Prostate gland (tissue), 2 donors: ENCODE measurements at regions not wholly inside any gene's neighbourhood (a gene's known extent, or its start where the extent isn't known, plus 50 kb on each side); places are given as distances from the start of the nearest gene placed in this dataset.

Experiments
- DNase-seq: peaks from one replicate; pipeline ENCODE4 v3.0.0-alpha.2; 2019; ENCODE audit warnings: low spot score
- H3K27ac ChIP-seq, 2 donors: fragments of 200-600 bp; sonication (generic); 2 replicates each; pipeline ENCODE4 v1.5.1; 2017 to 2019
- H3K27me3 ChIP-seq: fragments of 200-600 bp; sonication (generic); replicated peaks from 2 replicates; pipeline ENCODE4 v1.5.1; 2019; ENCODE audit not compliant: insufficient read depth
- H3K36me3 ChIP-seq, 2 donors: fragments of 200-600 bp; sonication (generic); 1 replicate in 1 of 2; 2 replicates in 1 of 2; pipeline versions ENCODE4 v1.5.1 to v1.8.1; 2017 to 2019
- H3K4me1 ChIP-seq: fragments of 200-600 bp; sonication (generic); replicated peaks from 2 replicates; pipeline ENCODE4 v1.5.1; 2019
- H3K4me3 ChIP-seq, 2 donors: fragments of 200-600 bp; sonication (generic); 2 replicates each; pipeline ENCODE4 v1.5.1; 2017 to 2019
- H3K9me3 ChIP-seq: fragments of 200-600 bp; sonication (generic); 2 replicates; pipeline ENCODE4 v1.5.1; 2017
- POLR2A ChIP-seq: fragments of 450-650 bp; IDR thresholded peaks from one replicate; pipeline ENCODE4 v1.6.1; 2016; ENCODE audit warnings: antibody characterized with exemption, mild to moderate bottlenecking
- POLR2AphosphoS5 ChIP-seq: sonication (generic); formaldehyde crosslinking; IDR thresholded peaks from one replicate; pipeline ENCODE4 v1.6.1; 2017; ENCODE audit warnings: antibody characterized with exemption
- WGBS: methylation state at CpG from one replicate; pipeline ENCODE4 v1.1.5; 2018; 5-methylcytosine and 5-hydroxymethylcytosine counted together
- intact Hi-C: fragments of 100-400 bp; cut with DNase I; formaldehyde crosslinking; loops from one replicate; pipeline ENCODE4 v1.14.2; 2022
- TF ChIP-seq, protein P1 (sequence below), 4 experiments: fragments of 200-600 bp in 2 of 4; fragments of 450-650 bp in 2 of 4; sonication (generic) in 2 of 4; IDR thresholded peaks; 1 replicate in 3 of 4; 2 replicates in 1 of 4; pipeline ENCODE4 v1.5.1; 2016 to 2019; ENCODE audit warnings: antibody characterized with exemption in 4 of 4, mild to moderate bottlenecking in 2 of 4, moderate library complexity in 2 of 4

DNA sequence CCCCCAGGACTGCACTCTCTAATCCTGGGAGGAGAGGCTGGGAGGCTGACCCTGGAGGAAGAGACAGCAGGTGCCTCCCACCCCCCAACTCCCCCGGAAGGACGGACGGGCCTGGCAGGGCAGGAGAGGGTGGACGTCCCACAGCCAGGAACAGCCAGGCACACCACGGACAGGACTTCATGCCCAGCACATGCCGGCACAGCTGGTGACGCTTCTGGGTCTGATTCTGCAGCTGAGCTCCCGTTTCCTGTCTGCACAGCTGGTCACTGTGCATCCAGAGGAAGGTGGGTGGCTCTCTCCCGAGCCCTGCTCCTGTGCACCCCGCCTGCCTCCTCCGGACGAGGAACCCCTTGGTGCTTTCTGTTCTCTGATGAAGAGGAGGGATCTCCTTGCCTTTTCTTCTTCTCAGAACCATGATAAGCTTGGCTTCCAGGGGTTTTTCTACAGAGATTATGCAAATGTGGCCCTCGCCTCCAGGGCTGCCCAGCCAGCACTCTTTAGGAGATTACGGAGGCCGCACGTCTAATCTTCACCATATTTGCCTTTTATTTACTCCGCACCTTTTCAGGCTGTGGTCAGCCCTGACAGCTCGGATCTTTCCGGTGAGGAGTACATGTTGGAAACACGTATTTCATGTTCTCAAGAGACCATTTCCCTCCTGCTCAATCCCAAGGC is 1295.8 kb downstream of the BRD1 start:
- no peak for DNase-seq
- TF ChIP-seq POLR2AphosphoS5 (no peak), POLR2A (no peak)
- TF ChIP-seq, protein P1, sequence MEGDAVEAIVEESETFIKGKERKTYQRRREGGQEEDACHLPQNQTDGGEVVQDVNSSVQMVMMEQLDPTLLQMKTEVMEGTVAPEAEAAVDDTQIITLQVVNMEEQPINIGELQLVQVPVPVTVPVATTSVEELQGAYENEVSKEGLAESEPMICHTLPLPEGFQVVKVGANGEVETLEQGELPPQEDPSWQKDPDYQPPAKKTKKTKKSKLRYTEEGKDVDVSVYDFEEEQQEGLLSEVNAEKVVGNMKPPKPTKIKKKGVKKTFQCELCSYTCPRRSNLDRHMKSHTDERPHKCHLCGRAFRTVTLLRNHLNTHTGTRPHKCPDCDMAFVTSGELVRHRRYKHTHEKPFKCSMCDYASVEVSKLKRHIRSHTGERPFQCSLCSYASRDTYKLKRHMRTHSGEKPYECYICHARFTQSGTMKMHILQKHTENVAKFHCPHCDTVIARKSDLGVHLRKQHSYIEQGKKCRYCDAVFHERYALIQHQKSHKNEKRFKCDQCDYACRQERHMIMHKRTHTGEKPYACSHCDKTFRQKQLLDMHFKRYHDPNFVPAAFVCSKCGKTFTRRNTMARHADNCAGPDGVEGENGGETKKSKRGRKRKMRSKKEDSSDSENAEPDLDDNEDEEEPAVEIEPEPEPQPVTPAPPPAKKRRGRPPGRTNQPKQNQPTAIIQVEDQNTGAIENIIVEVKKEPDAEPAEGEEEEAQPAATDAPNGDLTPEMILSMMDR (IDR thresholded peaks at IDR 0.05): no peak
- intact Hi-C loops: no loop called here
- H3K4me3 ChIP-seq: no peak overlapping the region
- H3K9me3 ChIP-seq: no peaks in the 10 kb centered on the region
- H3K27ac ChIP-seq: no peak overlapping the region
- no peaks in the 10 kb centered on the region for H3K4me1 ChIP-seq
- no peaks in the 10 kb centered on the region for H3K27me3 ChIP-seq
- no peaks in the 10 kb centered on the region for H3K36me3 ChIP-seq
- 77% methylated on average over 20 of the region's 20 CpGs for WGBS

DNA sequence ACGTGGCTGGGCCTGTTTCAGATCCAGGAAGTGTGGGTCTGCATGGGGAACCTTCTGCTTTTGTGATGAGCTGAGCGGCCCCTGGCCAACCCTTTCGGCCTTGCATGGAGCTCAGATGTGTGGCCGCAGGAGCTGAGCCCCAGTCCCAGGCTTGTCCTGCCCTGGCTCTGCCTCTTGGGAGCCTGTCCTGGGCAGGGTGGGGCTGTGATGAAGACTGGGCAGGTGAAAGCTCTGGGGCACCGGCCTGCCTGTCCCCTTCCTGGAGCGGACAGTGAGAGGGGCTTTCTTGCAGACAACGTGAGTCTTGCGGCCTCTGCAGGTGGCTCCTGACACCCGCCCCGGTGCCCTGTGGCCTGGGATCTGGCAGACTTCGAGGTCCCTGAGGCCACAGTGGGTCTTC is 1296.6 kb downstream of the BRD1 start:
- no peaks in the 10 kb centered on the region for H3K9me3 ChIP-seq
- intact Hi-C loops: no loop called here
- TF ChIP-seq, protein P1 (IDR thresholded peaks at IDR 0.05): no peak
- no peak for TF ChIP-seq POLR2AphosphoS5
- TF ChIP-seq POLR2A: no peak
- no peaks in the 10 kb centered on the region for H3K36me3 ChIP-seq
- H3K27ac ChIP-seq: no peak overlapping the region
- DNase-seq: no peak
- WGBS: 70% methylated on average over 11 of the region's 11 CpGs
- H3K4me1 ChIP-seq: no peaks in the 10 kb centered on the region
- H3K27me3 ChIP-seq: no peaks in the 10 kb centered on the region
- H3K4me3 ChIP-seq: no peak overlapping the region

DNA sequence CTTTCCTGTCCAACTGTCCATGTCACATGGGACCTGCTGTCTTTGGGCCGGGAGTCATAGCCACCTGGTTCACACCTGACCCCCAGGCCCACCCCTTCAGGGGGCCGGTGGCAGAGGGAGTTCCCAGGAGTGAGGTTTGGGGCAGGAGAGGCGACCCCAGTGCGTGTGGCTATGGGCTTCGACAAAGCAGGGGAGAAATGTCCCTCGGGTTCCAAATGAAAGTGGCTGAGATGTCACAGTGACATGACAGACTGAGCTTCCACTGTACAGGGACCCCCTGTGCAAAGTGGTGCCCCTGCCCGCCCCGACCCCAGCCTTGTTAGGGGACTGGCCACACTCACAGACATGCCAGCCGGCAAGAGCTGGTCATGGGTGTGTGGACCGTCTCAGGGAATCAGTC is 1297.0 kb downstream of the BRD1 start:
- Histone ChIP-seq H3K36me3 (no peaks in the 10 kb centered on the region), H3K27ac (no peak overlapping the region), H3K9me3 (no peaks in the 10 kb centered on the region), H3K4me1 (no peaks in the 10 kb centered on the region), H3K27me3 (no peaks in the 10 kb centered on the region), H3K4me3 (no peak overlapping the region)
- TF ChIP-seq POLR2AphosphoS5 (no peak), POLR2A (no peak)
- TF ChIP-seq, protein P1 (IDR thresholded peaks at IDR 0.05): no peak
- no peak for DNase-seq
- intact Hi-C loops: no loop called here
- 87% methylated on average over 10 of the region's 10 CpGs for WGBS

DNA sequence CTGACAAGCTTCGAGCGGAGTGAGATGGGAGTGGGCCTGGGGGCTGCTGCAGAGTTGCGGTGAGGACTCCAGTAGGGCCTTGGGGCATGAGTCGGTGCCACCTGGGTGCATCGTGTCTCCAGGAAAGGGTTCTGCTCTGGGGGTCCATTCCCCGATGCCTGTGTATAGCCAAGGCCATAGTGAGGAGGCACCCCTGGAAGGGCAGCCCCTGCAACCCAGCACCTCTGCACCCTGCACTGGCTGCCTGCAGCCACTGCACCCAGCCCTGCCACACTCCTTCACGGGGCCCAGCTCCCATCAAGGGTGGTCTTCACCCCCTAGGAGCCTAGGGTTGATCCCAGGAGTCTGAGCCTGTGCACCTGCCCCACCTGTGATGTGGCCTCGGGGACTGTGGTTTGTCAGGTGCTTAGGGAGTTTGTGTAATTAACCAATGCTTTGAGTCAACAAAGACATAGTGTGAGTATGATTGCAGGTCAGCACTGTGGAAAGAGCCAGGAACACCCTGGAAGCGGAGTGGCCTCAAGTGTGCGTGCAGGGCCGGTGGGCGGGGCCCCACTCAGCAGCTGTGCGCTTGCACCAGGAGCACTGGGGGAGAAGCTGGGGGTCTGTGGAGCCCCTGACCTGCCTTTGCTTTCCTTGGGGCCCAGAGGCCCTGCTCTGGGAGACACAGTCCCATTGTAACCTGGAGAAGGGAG is 1299.3 kb downstream of the BRD1 start:
- Histone ChIP-seq H3K36me3 (no peaks in the 10 kb centered on the region), H3K27me3 (no peaks in the 10 kb centered on the region), H3K9me3 (no peaks in the 10 kb centered on the region), H3K4me1 (no peaks in the 10 kb centered on the region), H3K4me3 (no peak overlapping the region), H3K27ac (no peak overlapping the region)
- intact Hi-C loops: no loop called here
- 88% methylated on average over 13 of the region's 13 CpGs for WGBS
- TF ChIP-seq, protein P1 (IDR thresholded peaks at IDR 0.05): no peak
- no peak for DNase-seq

DNA sequence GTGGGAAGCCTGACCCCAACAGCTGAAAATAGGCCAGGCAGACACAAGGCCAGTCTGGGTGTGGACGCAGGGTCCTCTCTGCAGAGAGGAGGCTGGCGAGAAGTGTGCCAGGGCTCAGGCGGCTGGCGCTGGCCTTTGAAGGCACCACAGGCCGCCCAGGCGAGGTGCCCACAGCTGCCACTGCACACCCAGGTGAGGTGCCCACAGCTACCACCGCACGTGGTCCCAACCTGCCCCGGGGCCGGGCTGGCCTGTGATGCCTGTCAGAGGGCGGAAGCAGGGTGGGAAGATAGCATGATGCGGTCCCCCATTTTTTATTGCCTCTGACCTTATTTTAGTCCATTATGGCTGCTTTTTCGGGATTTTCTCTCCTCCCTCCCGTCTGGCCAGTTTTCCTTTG is 1303.9 kb downstream of the BRD1 start:
- no peak overlapping the region for H3K27ac ChIP-seq
- H3K4me3 ChIP-seq: no peak overlapping the region
- H3K36me3 ChIP-seq: no peaks in the 10 kb centered on the region
- 98% methylated on average over 11 of the region's 14 CpGs for WGBS
- no peaks in the 10 kb centered on the region for H3K4me1 ChIP-seq
- intact Hi-C loops: no loop called here
- DNase-seq: no peak
- H3K27me3 ChIP-seq: no peaks in the 10 kb centered on the region
- TF ChIP-seq, protein P1 (IDR thresholded peaks at IDR 0.05): no peak
- TF ChIP-seq POLR2AphosphoS5: no peak
- TF ChIP-seq POLR2A: no peak
- no peaks in the 10 kb centered on the region for H3K9me3 ChIP-seq
